A549 (cell line): ENCODE measurements at regions not wholly inside any gene's neighbourhood (a gene's known extent, or its start where the extent isn't known, plus 50 kb on each side); places are given as distances from the start of the nearest gene placed in this dataset.

Experiments
- ATAC-seq, 2 experiments: fragments of 200-7000 bp in 1 of 2; fragments of >200 bp in 1 of 2; cut with Nextera tagmentation in 1 of 2; cut with Tn5 transposase in 1 of 2; 3 replicates each; pipeline versions ENCODE4 v1.8.0 to v1.9.1; 2018 to 2020; ENCODE audit warnings: mild to moderate bottlenecking in 1 of 2, moderate library complexity in 1 of 2
- CTCF ChIA-PET: fragments of 300-600 bp; sonication (Branson Sonifier 250); formaldehyde crosslinking; extraction: SDS; loops from one replicate; lab custom pipeline; 2021; ENCODE audit warnings: antibody characterized with exemption, inconsistent platforms; lab: Yijun Ruan, JAX
- POLR2A ChIA-PET: fragments of 350-600 bp; formaldehyde crosslinking; extraction: SDS; loops from one replicate; lab custom pipeline; 2021; ENCODE audit warnings: antibody characterized with exemption, inconsistent platforms; lab: Yijun Ruan, JAX
- DNase-seq, 2 experiments: peaks; one replicate each; pipeline versions ENCODE4 v3.0.0 to v3.0.0-alpha.2; 2011 to 2016; ENCODE audit warnings: low read depth in 1 of 2, low spot score in 1 of 2
- FAIRE-seq: peaks from 2 replicates; lab custom pipeline; 2011; peaks lifted over from hg19 to GRCh38; lab: Jason Lieb, UNC
- H3K27ac ChIP-seq, 2 experiments: fragments of >200 bp; sonication (Bioruptor Twin); formaldehyde crosslinking; 3 replicates each; pipeline ENCODE4 v1.5.1; 2016 to 2017
- H3K4me1 ChIP-seq: fragments of >200 bp; sonication (Bioruptor Twin); formaldehyde crosslinking; 3 replicates; pipeline ENCODE4 v1.6.1; 2016
- H3K4me2 ChIP-seq: fragments of >200 bp; sonication (Bioruptor Twin); formaldehyde crosslinking; 3 replicates; pipeline ENCODE4 v1.6.1; 2016
- H3K4me3 ChIP-seq: fragments of >200 bp; sonication (Bioruptor Twin); formaldehyde crosslinking; 3 replicates; pipeline ENCODE4 v1.5.1; 2016
- H3K9me3 ChIP-seq: fragments of >200 bp; sonication (Bioruptor Twin); formaldehyde crosslinking; 3 replicates; pipeline ENCODE4 v1.6.1; 2016
- CBX2 ChIP-seq: fragments of 200-600 bp; sonication (generic); IDR thresholded peaks from 2 replicates; pipeline ENCODE4 v1.6.1; 2016; ENCODE audit warnings: low read depth, mild to moderate bottlenecking, borderline replicate concordance
- CBX8 ChIP-seq: fragments of 200-600 bp; sonication (generic); IDR thresholded peaks from 2 replicates; pipeline ENCODE4 v1.6.1; 2016
- CEBPB ChIP-seq, 2 experiments: fragments of >200 bp in 1 of 2; sonication (Bioruptor Twin) in 1 of 2; formaldehyde crosslinking in 1 of 2; IDR thresholded peaks; 2 replicates each; pipeline ENCODE4 v1.6.1; 2012 to 2016
- EHF ChIP-seq: fragments of 250-450 bp; sonication (Bioruptor Pico); IDR thresholded peaks from 2 replicates; pipeline ENCODE4 v1.5.0; 2020; ENCODE audit warnings: mild to moderate bottlenecking
- EP300 ChIP-seq, 2 experiments: fragments of >200 bp; sonication (Bioruptor Twin); formaldehyde crosslinking; IDR thresholded peaks; 2 replicates in 1 of 2; 3 replicates in 1 of 2; pipeline ENCODE4 v1.6.1; 2016 to 2017
- ESRRA ChIP-seq: fragments of 150-350 bp; IDR thresholded peaks from 2 replicates; pipeline ENCODE4 v1.6.1; 2014; ENCODE audit warnings: mild to moderate bottlenecking, low read length, borderline replicate concordance
- FOSB ChIP-seq: fragments of 250-450 bp; sonication (Bioruptor Pico); IDR thresholded peaks from 2 replicates; pipeline ENCODE4 v1.5.0; 2020; ENCODE audit warnings: mild to moderate bottlenecking, moderate library complexity
- HDAC2 ChIP-seq: fragments of 200-600 bp; sonication (generic); IDR thresholded peaks from 2 replicates; pipeline ENCODE4 v1.6.1; 2016
- HOXB13 ChIP-seq: fragments of 250-450 bp; sonication (Bioruptor Pico); IDR thresholded peaks from 2 replicates; pipeline ENCODE4 v1.5.0; 2020; ENCODE audit warnings: low read depth, mild to moderate bottlenecking, moderate library complexity
- HOXB5 ChIP-seq: fragments of 250-450 bp; sonication (Bioruptor Pico); IDR thresholded peaks from 2 replicates; pipeline ENCODE4 v1.5.0; 2020; ENCODE audit warnings: mild to moderate bottlenecking, moderate library complexity
- MAFK ChIP-seq: fragments of 450-650 bp; IDR thresholded peaks from 2 replicates; pipeline ENCODE4 v1.6.1; 2014; ENCODE audit not compliant: partially characterized antibody
- MYC ChIP-seq: IDR thresholded peaks from 2 replicates; pipeline ENCODE4 v1.6.1; 2012; ENCODE audit warnings: mild to moderate bottlenecking, inconsistent platforms, low read length, improper control_type of control experiment, borderline replicate concordance
- NPAS2 ChIP-seq: fragments of 250-450 bp; sonication (Bioruptor Pico); IDR thresholded peaks from 2 replicates; pipeline ENCODE4 v1.8.0; 2022; ENCODE audit warnings: mild to moderate bottlenecking, moderate library complexity, borderline replicate concordance
- POLR2A ChIP-seq: IDR thresholded peaks from 2 replicates; pipeline ENCODE4 v1.6.1; 2012; ENCODE audit warnings: mild to moderate bottlenecking, low read length
- POLR2AphosphoS2 ChIP-seq: conservative IDR thresholded peaks from 2 replicates; pipeline ENCODE4 v1.6.1; 2012; ENCODE audit warnings: low read length, improper control_type of control experiment, inconsistent platforms
- RAD21 ChIP-seq, 2 experiments: fragments of >200 bp in 1 of 2; sonication (Bioruptor Twin) in 1 of 2; formaldehyde crosslinking in 1 of 2; IDR thresholded peaks in 1 of 2; conservative IDR thresholded peaks in 1 of 2; 2 replicates in 1 of 2; 3 replicates in 1 of 2; pipeline ENCODE4 v1.6.1; 2012 to 2018; ENCODE audit warnings: inconsistent platforms in 1 of 2
- RARB ChIP-seq: fragments of 250-450 bp; sonication (Bioruptor Pico); IDR thresholded peaks from 2 replicates; pipeline ENCODE4 v1.8.0; 2021; ENCODE audit warnings: mild to moderate bottlenecking, moderate library complexity
- RNF2 ChIP-seq: fragments of 200-600 bp; sonication (generic); IDR thresholded peaks from 2 replicates; pipeline ENCODE4 v1.6.1; 2016; ENCODE audit warnings: low read depth, mild to moderate bottlenecking, antibody characterized with exemption, moderate library complexity, borderline replicate concordance
- SREBF2 ChIP-seq: fragments of 450-650 bp; IDR thresholded peaks from 2 replicates; pipeline ENCODE4 v1.6.1; 2014; ENCODE audit warnings: mild to moderate bottlenecking, moderate library complexity
- TFCP2L1 ChIP-seq: fragments of 250-450 bp; sonication (Bioruptor Pico); IDR thresholded peaks from 2 replicates; pipeline ENCODE4 v1.5.0; 2021; ENCODE audit warnings: mild to moderate bottlenecking
- ZSCAN20 ChIP-seq: fragments of 250-450 bp; sonication (Bioruptor Pico); IDR thresholded peaks from 2 replicates; pipeline ENCODE4 v1.8.0; 2022; ENCODE audit warnings: mild to moderate bottlenecking, moderate library complexity
- WGBS: methylation state at CpG from one replicate; pipeline ENCODE4 v1.1.6; 2017; ENCODE audit errors: missing lambda C conversion rate; 5-methylcytosine and 5-hydroxymethylcytosine counted together
- TF ChIP-seq, protein P1 (sequence below): IDR thresholded peaks from 2 replicates; pipeline ENCODE4 v1.6.1; 2012; ENCODE audit warnings: low read depth, borderline replicate concordance
- TF ChIP-seq, protein P2 (sequence below): fragments of 150-350 bp; IDR thresholded peaks from 2 replicates; pipeline ENCODE4 v1.6.1; 2014; ENCODE audit warnings: low read depth, mild to moderate bottlenecking, low read length

DNA sequence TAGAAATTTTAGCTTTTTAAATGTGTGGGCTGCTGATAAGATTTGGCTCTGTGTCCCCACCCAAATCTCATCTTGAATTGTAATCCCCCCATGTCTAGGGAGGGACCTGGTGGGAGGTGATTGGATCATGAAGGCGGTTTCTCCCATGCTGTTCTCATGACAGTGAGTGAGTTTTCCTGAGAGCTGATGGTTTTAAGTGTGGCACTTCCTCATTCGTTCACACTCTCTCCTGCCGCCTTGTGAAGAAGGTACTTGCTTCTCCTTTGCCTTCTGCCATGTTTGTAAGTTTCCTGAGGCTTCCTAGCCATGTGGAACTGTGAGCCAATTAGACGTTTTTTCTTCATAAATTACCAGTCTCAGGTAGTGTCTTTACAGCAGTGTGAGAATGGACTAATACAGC lies 127.8 kb upstream of the MVB12B start:
- CTCF ChIA-PET, result interaction anchor here (0.6 kb wide), 1 partner anchor 1056 kb away, joined by 3 read pairs; no protein-coding TSS in a partner anchor
- POLR2A ChIA-PET, result no interaction called here
- FAIRE-seq (no peak), ATAC-seq (no peak), DNase-seq (no peak)
- Histone ChIP-seq H3K4me2 (no peak overlapping the region), H3K4me3 (no peak overlapping the region), H3K4me1 (no peaks in the 10 kb centered on the region), H3K27ac (no peak overlapping the region), H3K9me3 (no peaks in the 10 kb centered on the region)
- TF ChIP-seq MAFK (no peak), POLR2AphosphoS2 (no peak), RAD21 (conservative IDR thresholded peaks at IDR 0.05 in 1 of 2, IDR thresholded peaks at IDR 0.05 in 1 of 2) (no peak), RARB (CRISPR knock-in tag) (no peak), NPAS2 (no peak)
- 3% methylated on average over 4 of the region's 4 CpGs for WGBS

DNA sequence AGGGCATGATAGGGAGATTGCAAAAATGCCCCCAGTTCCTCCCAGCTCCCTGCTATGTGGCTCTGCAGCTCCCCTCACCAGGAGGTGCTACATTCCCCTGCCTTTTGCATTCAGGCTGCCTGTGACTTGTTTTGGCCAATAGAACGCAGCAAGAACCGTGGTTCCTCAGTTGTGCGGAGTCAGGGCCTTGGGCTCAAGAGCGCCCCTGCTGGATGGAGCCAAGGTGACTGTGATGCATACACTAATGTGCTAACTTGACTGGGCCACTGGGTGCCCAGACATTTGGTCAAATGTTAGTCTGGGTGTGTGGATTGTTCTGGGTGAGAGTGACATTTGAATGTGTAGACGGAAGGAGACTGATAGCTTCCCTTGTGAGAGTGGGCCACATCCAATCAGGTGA lies 123.3 kb upstream of the MVB12B start:
- ATAC-seq (no peak), FAIRE-seq (no peak), DNase-seq (peak in 1 of 2 experiments; percentile 11)
- Histone ChIP-seq H3K4me3 (no peak overlapping the region), H3K4me1 (no peaks in the 10 kb centered on the region), H3K9me3 (no peaks in the 10 kb centered on the region), H3K4me2 (no peak overlapping the region)
- 93% methylated on average over 4 of the region's 5 CpGs for WGBS
- ChIA-PET POLR2A (no interaction called here), CTCF (no interaction called here)
- TF ChIP-seq, protein P1, sequence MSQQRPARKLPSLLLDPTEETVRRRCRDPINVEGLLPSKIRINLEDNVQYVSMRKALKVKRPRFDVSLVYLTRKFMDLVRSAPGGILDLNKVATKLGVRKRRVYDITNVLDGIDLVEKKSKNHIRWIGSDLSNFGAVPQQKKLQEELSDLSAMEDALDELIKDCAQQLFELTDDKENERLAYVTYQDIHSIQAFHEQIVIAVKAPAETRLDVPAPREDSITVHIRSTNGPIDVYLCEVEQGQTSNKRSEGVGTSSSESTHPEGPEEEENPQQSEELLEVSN, result no peak
- TF ChIP-seq CEBPB (IDR thresholded peaks at IDR 0.05) (no peak), ESRRA (no peak), HOXB13 (CRISPR knock-in tag) (no peak), EP300 (IDR thresholded peaks at IDR 0.05) (no peak)
- TF ChIP-seq, all 56 proteins: peak for 0
- H3K27ac ChIP-seq, result no peak overlapping the region

DNA sequence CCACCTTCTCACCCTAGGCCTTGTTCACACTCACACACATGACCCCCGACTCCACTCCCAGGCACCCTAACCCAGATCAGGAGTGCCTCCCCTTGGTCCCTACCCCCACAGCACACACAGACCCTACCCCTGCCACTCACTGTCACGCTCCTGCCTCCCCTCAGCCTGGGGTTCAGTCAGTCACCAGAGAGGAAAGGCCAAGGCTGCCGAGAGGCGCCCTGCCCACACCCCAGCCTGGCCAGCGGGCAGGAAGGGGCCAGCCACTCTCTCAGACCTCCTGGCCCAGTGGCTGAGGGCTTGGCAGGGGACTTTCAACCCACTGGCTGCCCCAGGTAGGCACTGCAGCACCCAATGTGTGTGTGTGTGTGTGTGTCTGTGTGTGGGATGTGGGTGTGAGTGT lies 122.4 kb upstream of the MVB12B start:
- CTCF ChIA-PET, result no interaction called here
- TF ChIP-seq HDAC2 (no peak), ZSCAN20 (CRISPR knock-in tag) (no peak), SREBF2 (no peak), CBX8 (no peak), MYC (no peak), CEBPB (IDR thresholded peaks at IDR 0.05) (no peak), HOXB5 (CRISPR knock-in tag) (no peak), FOSB (CRISPR knock-in tag) (no peak), CBX2 (no peak), EP300 (IDR thresholded peaks at IDR 0.05) (no peak), EHF (CRISPR knock-in tag) (no peak), TFCP2L1 (no peak), POLR2A (no peak), ESRRA (no peak), RNF2 (no peak)
- TF ChIP-seq, protein P2, sequence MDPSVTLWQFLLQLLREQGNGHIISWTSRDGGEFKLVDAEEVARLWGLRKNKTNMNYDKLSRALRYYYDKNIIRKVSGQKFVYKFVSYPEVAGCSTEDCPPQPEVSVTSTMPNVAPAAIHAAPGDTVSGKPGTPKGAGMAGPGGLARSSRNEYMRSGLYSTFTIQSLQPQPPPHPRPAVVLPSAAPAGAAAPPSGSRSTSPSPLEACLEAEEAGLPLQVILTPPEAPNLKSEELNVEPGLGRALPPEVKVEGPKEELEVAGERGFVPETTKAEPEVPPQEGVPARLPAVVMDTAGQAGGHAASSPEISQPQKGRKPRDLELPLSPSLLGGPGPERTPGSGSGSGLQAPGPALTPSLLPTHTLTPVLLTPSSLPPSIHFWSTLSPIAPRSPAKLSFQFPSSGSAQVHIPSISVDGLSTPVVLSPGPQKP, result no peak
- TF ChIP-seq, protein P1, result no peak
- DNase-seq, result no peak
- ATAC-seq, result no peak
- H3K4me3 ChIP-seq, result no peak overlapping the region
- WGBS, result 78% methylated on average over 5 of the region's 5 CpGs
- FAIRE-seq, result no peak
- no peak overlapping the region for H3K27ac ChIP-seq
- H3K4me1 ChIP-seq, result no peaks in the 10 kb centered on the region
- POLR2A ChIA-PET, result no interaction called here
- no peaks in the 10 kb centered on the region for H3K9me3 ChIP-seq
- H3K4me2 ChIP-seq, result no peak overlapping the region
